ENCODE measurements at regions not wholly inside any gene's neighbourhood (a gene's known extent, or its start where the extent isn't known, plus 50 kb on each side); places are given as distances from the start of the nearest gene placed in this dataset.

GRCh38 chr1:55692726-55693125 lies 477.6 kb upstream of the USP24 start:
- Histone ChIP-seq H4K12ac (ENCODE audit: low read depth, low read length) (no peak overlapping the region), H3K18ac (ENCODE audit: low read length) (peak overlapping the region; percentile 67), H3K23ac (ENCODE audit: low read length) (no peak overlapping the region), H3K14ac (ENCODE audit: low read length) (peak overlapping the region; percentile 60), H2AK5ac (ENCODE audit: low read length) (peak overlapping the region; percentile 78), H3K79me1 (ENCODE audit: low read length) (peaks cover 47% of the 10 kb centered on the region), H3K27me3 (ENCODE audit: insufficient read depth, low read length) (no peaks in the 10 kb centered on the region), H3K36me3 (ENCODE audit: control insufficient read depth in 1 of 2, insufficient read depth in 2 of 2, low read length in 2 of 2) (no peaks in the 10 kb centered on the region), H4K8ac (ENCODE audit: low read depth, low read length) (no peak overlapping the region), H2AFZ (ENCODE audit: insufficient read depth, low read length, poor library complexity) (no peak overlapping the region), H3K79me2 (ENCODE audit: control insufficient read depth, insufficient read depth, low read length, poor library complexity) (peaks cover 7% of the 10 kb centered on the region), H3K4ac (ENCODE audit: low read depth, low read length) (peak overlapping the region; percentile 52), H4K91ac (ENCODE audit: low read depth, low read length) (peak overlapping the region; percentile 94), H3K4me1 (ENCODE audit: control insufficient read depth in 1 of 2, insufficient read depth in 2 of 2, low read length in 2 of 2) (peaks cover 9 to 22% of the 10 kb centered on the region in 2 experiments), H3K4me2 (ENCODE audit: low read length) (no peak overlapping the region), H2BK5ac (ENCODE audit: low read depth, low read length, poor library complexity) (peak overlapping the region; percentile 90), H3K9me3 (ENCODE audit: insufficient read depth, low read depth, low read length) (no peaks in the 10 kb centered on the region), H2BK12ac (ENCODE audit: low read length) (no peak overlapping the region), H3K9ac (ENCODE audit: low read length) (no peak overlapping the region), H2BK120ac (ENCODE audit: insufficient read depth, low read length, poor library complexity) (peak overlapping the region; percentile 91), H3K4me3 (ENCODE audit: low read depth, low read length) (no peak overlapping the region), H3K27ac (ENCODE audit: low read depth, low read length) (peak overlapping the region; percentile 97)
- WGBS (ENCODE audit: extremely low coverage, insufficient coverage, insufficient read length), result no CpG with 5 or more reads among the region's 1 CpG
- no peak for DNase-seq

GRCh38 chr1:55690366-55690765 lies 475.2 kb upstream of the USP24 start:
- no peak overlapping the region for H3K23ac ChIP-seq (ENCODE audit: low read length)
- H2BK5ac ChIP-seq (ENCODE audit: low read depth, low read length, poor library complexity), result no peak overlapping the region
- H3K18ac ChIP-seq (ENCODE audit: low read length), result no peak overlapping the region
- peak overlapping the region; percentile 38 for H3K14ac ChIP-seq (ENCODE audit: low read length)
- H2AK5ac ChIP-seq (ENCODE audit: low read length), result no peak overlapping the region
- H4K12ac ChIP-seq (ENCODE audit: low read depth, low read length), result no peak overlapping the region
- H4K8ac ChIP-seq (ENCODE audit: low read depth, low read length), result no peak overlapping the region
- no peaks in the 10 kb centered on the region for H3K36me3 ChIP-seq (ENCODE audit: control insufficient read depth in 1 of 2, insufficient read depth in 2 of 2, low read length in 2 of 2)
- no peak overlapping the region for H3K4me3 ChIP-seq (ENCODE audit: low read depth, low read length)
- H3K4ac ChIP-seq (ENCODE audit: low read depth, low read length), result no peak overlapping the region
- H3K27ac ChIP-seq (ENCODE audit: low read depth, low read length), result no peak overlapping the region
- H3K27me3 ChIP-seq (ENCODE audit: insufficient read depth, low read length), result no peaks in the 10 kb centered on the region
- no peak for DNase-seq
- no CpG with 5 or more reads among the region's 4 CpGs for WGBS (ENCODE audit: extremely low coverage, insufficient coverage, insufficient read length)
- H3K4me1 ChIP-seq (ENCODE audit: control insufficient read depth in 1 of 2, insufficient read depth in 2 of 2, low read length in 2 of 2), result peaks cover 8 to 14% of the 10 kb centered on the region in 2 experiments
- H3K9ac ChIP-seq (ENCODE audit: low read length), result no peak overlapping the region
- H3K79me2 ChIP-seq (ENCODE audit: control insufficient read depth, insufficient read depth, low read length, poor library complexity), result peaks cover 4% of the 10 kb centered on the region
- H3K9me3 ChIP-seq (ENCODE audit: insufficient read depth, low read depth, low read length), result no peaks in the 10 kb centered on the region
- peak overlapping the region; percentile 83 for H2BK120ac ChIP-seq (ENCODE audit: insufficient read depth, low read length, poor library complexity)
- no peak overlapping the region for H2AFZ ChIP-seq (ENCODE audit: insufficient read depth, low read length, poor library complexity)
- peaks cover 47% of the 10 kb centered on the region for H3K79me1 ChIP-seq (ENCODE audit: low read length)
- peak overlapping the region; percentile 49 for H4K91ac ChIP-seq (ENCODE audit: low read depth, low read length)
- H3K4me2 ChIP-seq (ENCODE audit: low read length), result no peak overlapping the region
- peak overlapping the region; percentile 85 for H2BK12ac ChIP-seq (ENCODE audit: low read length)

GRCh38 chr1:55689800-55690199 lies 474.6 kb upstream of the USP24 start:
- H3K4ac ChIP-seq (ENCODE audit: low read depth, low read length), result no peak overlapping the region
- H4K12ac ChIP-seq (ENCODE audit: low read depth, low read length), result no peak overlapping the region
- H3K36me3 ChIP-seq (ENCODE audit: control insufficient read depth in 1 of 2, insufficient read depth in 2 of 2, low read length in 2 of 2), result no peaks in the 10 kb centered on the region
- no peaks in the 10 kb centered on the region for H3K9me3 ChIP-seq (ENCODE audit: insufficient read depth, low read depth, low read length)
- H4K91ac ChIP-seq (ENCODE audit: low read depth, low read length), result no peak overlapping the region
- peaks cover 49% of the 10 kb centered on the region for H3K79me1 ChIP-seq (ENCODE audit: low read length)
- H2AFZ ChIP-seq (ENCODE audit: insufficient read depth, low read length, poor library complexity), result no peak overlapping the region
- DNase-seq, result no peak
- no peak overlapping the region for H2AK5ac ChIP-seq (ENCODE audit: low read length)
- peaks cover 2% of the 10 kb centered on the region for H3K79me2 ChIP-seq (ENCODE audit: control insufficient read depth, insufficient read depth, low read length, poor library complexity)
- no peak overlapping the region for H3K23ac ChIP-seq (ENCODE audit: low read length)
- no peak overlapping the region for H2BK5ac ChIP-seq (ENCODE audit: low read depth, low read length, poor library complexity)
- H3K9ac ChIP-seq (ENCODE audit: low read length), result no peak overlapping the region
- H3K27me3 ChIP-seq (ENCODE audit: insufficient read depth, low read length), result no peaks in the 10 kb centered on the region
- H3K4me3 ChIP-seq (ENCODE audit: low read depth, low read length), result no peak overlapping the region
- no peak overlapping the region for H4K8ac ChIP-seq (ENCODE audit: low read depth, low read length)
- H2BK120ac ChIP-seq (ENCODE audit: insufficient read depth, low read length, poor library complexity), result no peak overlapping the region
- H3K4me2 ChIP-seq (ENCODE audit: low read length), result no peak overlapping the region
- H3K18ac ChIP-seq (ENCODE audit: low read length), result no peak overlapping the region
- H3K27ac ChIP-seq (ENCODE audit: low read depth, low read length), result no peak overlapping the region
- H2BK12ac ChIP-seq (ENCODE audit: low read length), result peak overlapping the region; percentile 85
- H3K14ac ChIP-seq (ENCODE audit: low read length), result no peak overlapping the region
- H3K4me1 ChIP-seq (ENCODE audit: control insufficient read depth in 1 of 2, insufficient read depth in 2 of 2, low read length in 2 of 2), result peaks cover 10 to 14% of the 10 kb centered on the region in 2 experiments
- no CpG with 5 or more reads among the region's 3 CpGs for WGBS (ENCODE audit: extremely low coverage, insufficient coverage, insufficient read length)

GRCh38 chr1:55685560-55685959 lies 470.4 kb upstream of the USP24 start:
- Histone ChIP-seq H3K4ac (ENCODE audit: low read depth, low read length) (no peak overlapping the region), H3K9ac (ENCODE audit: low read length) (no peak overlapping the region), H3K27me3 (ENCODE audit: insufficient read depth, low read length) (no peaks in the 10 kb centered on the region), H3K79me2 (ENCODE audit: control insufficient read depth, insufficient read depth, low read length, poor library complexity) (no peaks in the 10 kb centered on the region), H2AK5ac (ENCODE audit: low read length) (peak overlapping the region; percentile 76), H4K8ac (ENCODE audit: low read depth, low read length) (no peak overlapping the region), H3K4me1 (ENCODE audit: control insufficient read depth in 1 of 2, insufficient read depth in 2 of 2, low read length in 2 of 2) (peaks cover 5 to 6% of the 10 kb centered on the region in 2 experiments), H2BK12ac (ENCODE audit: low read length) (peak overlapping the region; percentile 51), H4K91ac (ENCODE audit: low read depth, low read length) (peak overlapping the region; percentile 75), H2BK5ac (ENCODE audit: low read depth, low read length, poor library complexity) (peak overlapping the region; percentile 78), H3K23ac (ENCODE audit: low read length) (no peak overlapping the region), H2BK120ac (ENCODE audit: insufficient read depth, low read length, poor library complexity) (peak overlapping the region; percentile 86), H3K4me3 (ENCODE audit: low read depth, low read length) (no peak overlapping the region), H3K4me2 (ENCODE audit: low read length) (no peak overlapping the region), H4K12ac (ENCODE audit: low read depth, low read length) (no peak overlapping the region), H3K36me3 (ENCODE audit: control insufficient read depth in 1 of 2, insufficient read depth in 2 of 2, low read length in 2 of 2) (no peaks in the 10 kb centered on the region), H2AFZ (ENCODE audit: insufficient read depth, low read length, poor library complexity) (no peak overlapping the region), H3K27ac (ENCODE audit: low read depth, low read length) (peak overlapping the region; percentile 59), H3K9me3 (ENCODE audit: insufficient read depth, low read depth, low read length) (no peaks in the 10 kb centered on the region), H3K14ac (ENCODE audit: low read length) (no peak overlapping the region), H3K18ac (ENCODE audit: low read length) (no peak overlapping the region), H3K79me1 (ENCODE audit: low read length) (peaks cover 26% of the 10 kb centered on the region)
- no CpG with 5 or more reads among the region's 7 CpGs for WGBS (ENCODE audit: extremely low coverage, insufficient coverage, insufficient read length)
- peak in 1 of 2 donors; percentile 15 for DNase-seq

Measured in trophoblast cell (in vitro differentiated cells and primary cell).